Neural cell (in vitro differentiated cells): ENCODE measurements at regions not wholly inside any gene's neighbourhood (a gene's known extent, or its start where the extent isn't known, plus 50 kb on each side); places are given as distances from the start of the nearest gene placed in this dataset.

Experiments used
- H2AFZ ChIP-seq: fragments of 200-600, 300-800 bp; sonication (generic), shearing (Covaris generic); 2 replicates; pipeline ENCODE4 v1.6.0; 2014; ENCODE audit warnings: low read depth, mild to moderate bottlenecking, antibody characterized with exemption, low read length, moderate library complexity
- H3F3A ChIP-seq: fragments of 200-600 bp; shearing (Covaris generic); 2 replicates; pipeline ENCODE4 v1.6.1; 2016; ENCODE audit warnings: mild to moderate bottlenecking, moderate library complexity, mixed read lengths, antibody characterized with exemption, low read length; ENCODE audit not compliant: insufficient read depth, poor library complexity, severe bottlenecking
- H3K27ac ChIP-seq: fragments of 200-600, 300-800 bp; sonication (generic), shearing (Covaris generic); 2 replicates; pipeline ENCODE4 v1.5.1; 2014; ENCODE audit warnings: mild to moderate bottlenecking, low read length, moderate library complexity
- H3K27me3 ChIP-seq: fragments of 300-800, 200-600 bp; sonication (generic), shearing (Covaris generic); 2 replicates; pipeline ENCODE4 v1.6.0; 2014; ENCODE audit warnings: mild to moderate bottlenecking, low read depth, low read length, moderate library complexity; ENCODE audit not compliant: insufficient read depth
- H3K36me3 ChIP-seq: fragments of 300-800, 200-600 bp; sonication (generic), shearing (Covaris generic); 2 replicates; pipeline ENCODE4 v1.5.1; 2014; ENCODE audit warnings: mild to moderate bottlenecking, antibody characterized with exemption, low read length, moderate library complexity; ENCODE audit not compliant: insufficient read depth
- H3K4me2 ChIP-seq: fragments of 300-800, 200-600 bp; sonication (generic), shearing (Covaris generic); 2 replicates; pipeline ENCODE4 v1.6.0; 2014; ENCODE audit warnings: mild to moderate bottlenecking, low read length
- H3K4me3 ChIP-seq: fragments of 300-800, 200-600 bp; sonication (generic), shearing (Covaris generic); 2 replicates; pipeline ENCODE4 v1.5.1; 2014; ENCODE audit warnings: mild to moderate bottlenecking, low read length, moderate library complexity
- H3K79me2 ChIP-seq: fragments of 200-600 bp; shearing (Covaris generic); replicated peaks from 2 replicates; pipeline ENCODE4 v1.6.0; 2014; ENCODE audit warnings: mild to moderate bottlenecking, low read length, moderate library complexity; ENCODE audit not compliant: insufficient read depth
- H3K9ac ChIP-seq: fragments of 300-800, 200-600 bp; sonication (generic), shearing (Covaris generic); 2 replicates; pipeline ENCODE4 v1.6.1; 2016; ENCODE audit warnings: mild to moderate bottlenecking, low read length, mixed read lengths
- H3K9me2 ChIP-seq: fragments of 200-600 bp; shearing (Covaris generic); 2 replicates; pipeline ENCODE4 v1.6.1; 2016; ENCODE audit warnings: mild to moderate bottlenecking, low read length, mixed read lengths; ENCODE audit not compliant: insufficient read depth
- H3K9me3 ChIP-seq: fragments of 200-600, 300-800 bp; sonication (generic), shearing (Covaris generic); 2 replicates; pipeline ENCODE4 v1.6.1; 2016; ENCODE audit warnings: mild to moderate bottlenecking, mixed run types, low read length, moderate library complexity, mixed read lengths
- H4K20me1 ChIP-seq: fragments of 200-600 bp; shearing (Covaris generic); 2 replicates; pipeline ENCODE4 v1.6.1; 2016; ENCODE audit warnings: mild to moderate bottlenecking, mixed run types; ENCODE audit not compliant: insufficient read depth
- CTCF ChIP-seq: fragments of 450-650 bp; IDR thresholded peaks from 2 replicates; pipeline ENCODE4 v1.5.1; 2014; ENCODE audit warnings: antibody characterized with exemption, mild to moderate bottlenecking, moderate library complexity; ENCODE audit not compliant: poor library complexity, severe bottlenecking
- EP300 ChIP-seq: fragments of 450-650 bp; conservative IDR thresholded peaks from 2 replicates; pipeline ENCODE4 v1.6.1; 2014; ENCODE audit warnings: antibody characterized with exemption, mild to moderate bottlenecking, moderate library complexity; ENCODE audit not compliant: poor library complexity, severe bottlenecking
- EZH2 ChIP-seq: fragments of 200-600, 300-800 bp; shearing (Covaris generic), sonication (generic); IDR thresholded peaks from 2 replicates; pipeline ENCODE4 v1.6.1; 2014; ENCODE audit warnings: antibody characterized with exemption, low read length, borderline replicate concordance, mild to moderate bottlenecking; ENCODE audit not compliant: insufficient read depth, poor library complexity, severe bottlenecking
- MXI1 ChIP-seq: fragments of 450-650 bp; conservative IDR thresholded peaks from 2 replicates; pipeline ENCODE4 v1.6.1; 2014; ENCODE audit warnings: antibody characterized with exemption, mild to moderate bottlenecking; ENCODE audit not compliant: poor library complexity, severe bottlenecking
- POLR2AphosphoS5 ChIP-seq: IDR thresholded peaks from 2 replicates; pipeline ENCODE4 v1.6.1; 2012
- RAD21 ChIP-seq: fragments of 450-650 bp; conservative IDR thresholded peaks from 2 replicates; pipeline ENCODE4 v1.6.1; 2014; ENCODE audit warnings: antibody characterized with exemption, mild to moderate bottlenecking, moderate library complexity
- REST ChIP-seq: IDR thresholded peaks from 2 replicates; pipeline ENCODE4 v1.6.1; 2012; ENCODE audit warnings: borderline replicate concordance
- SMC3 ChIP-seq: fragments of 450-650 bp; conservative IDR thresholded peaks from 2 replicates; pipeline ENCODE4 v1.6.1; 2014; ENCODE audit warnings: antibody characterized with exemption, mild to moderate bottlenecking, moderate library complexity; ENCODE audit not compliant: poor library complexity
- TAF1 ChIP-seq: IDR thresholded peaks from 2 replicates; pipeline ENCODE4 v1.6.1; 2012; ENCODE audit warnings: low read depth

GRCh38 chr4:156501962-156502361 is 469.6 kb downstream of the PDGFC start:
- Histone ChIP-seq H2AFZ (no peak overlapping the region), H3K9me3 (no peaks in the 10 kb centered on the region), H3K9ac (no peak overlapping the region), H3K4me2 (no peak overlapping the region), H3K27ac (no peak overlapping the region), H3K79me2 (no peaks in the 10 kb centered on the region), H3K36me3 (no peaks in the 10 kb centered on the region), H3F3A (no peaks in the 10 kb centered on the region), H4K20me1 (no peaks in the 10 kb centered on the region), H3K27me3 (no peaks in the 10 kb centered on the region), H3K4me3 (no peak overlapping the region), H3K9me2 (no peaks in the 10 kb centered on the region)
- TF ChIP-seq POLR2AphosphoS5 (no peak), SMC3 (no peak), TAF1 (no peak), MXI1 (no peak), EZH2 (no peak), CTCF (no peak), REST (no peak), RAD21 (no peak), EP300 (no peak)

GRCh38 chr4:156499684-156500083 is 471.9 kb downstream of the PDGFC start:
- no peaks in the 10 kb centered on the region for H3K9me2 ChIP-seq
- H3K36me3 ChIP-seq, result no peaks in the 10 kb centered on the region
- no peaks in the 10 kb centered on the region for H3K9me3 ChIP-seq
- H3F3A ChIP-seq, result no peaks in the 10 kb centered on the region
- H3K27me3 ChIP-seq, result no peaks in the 10 kb centered on the region
- H3K9ac ChIP-seq, result no peak overlapping the region
- no peaks in the 10 kb centered on the region for H4K20me1 ChIP-seq
- H3K79me2 ChIP-seq, result no peaks in the 10 kb centered on the region
- no peak overlapping the region for H3K4me3 ChIP-seq
- no peak overlapping the region for H2AFZ ChIP-seq
- no peak overlapping the region for H3K4me2 ChIP-seq
- no peak for TF ChIP-seq REST
- H3K27ac ChIP-seq, result no peak overlapping the region
